GM21528 (cell line): ENCODE measurements at regions not wholly inside any gene's neighbourhood (a gene's known extent, or its start where the extent isn't known, plus 50 kb on each side); places are given as distances from the start of the nearest gene placed in this dataset.

Source experiments
- ATAC-seq: cut with Tn5 transposase; IDR thresholded peaks from one replicate; pipeline ENCODE4 v1.9.1; 2021; ENCODE audit warnings: mild to moderate bottlenecking, moderate library complexity; ENCODE audit not compliant: unreplicated experiment, low FRiP score

DNA sequence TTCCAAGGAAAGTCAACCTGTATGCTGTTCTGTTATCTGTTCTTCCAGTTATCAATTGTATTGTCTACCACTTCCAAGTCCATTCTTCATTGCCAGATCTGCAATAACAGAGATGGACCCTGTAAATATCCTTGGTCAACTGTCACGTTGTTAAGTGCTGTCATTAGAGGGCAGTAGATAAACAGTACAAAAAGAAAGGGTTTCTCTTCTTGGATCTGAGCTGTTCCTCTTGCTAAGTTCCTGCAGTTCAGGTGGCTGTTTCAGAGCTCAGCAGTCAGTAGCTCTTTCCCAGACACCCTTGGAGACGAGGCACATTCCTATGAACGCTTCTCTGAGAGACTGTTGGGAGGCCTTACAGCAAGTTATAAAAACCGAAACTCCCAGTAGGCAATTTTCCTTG, 957.1 kb upstream of the CHAC2 start:
- no peak for ATAC-seq

DNA sequence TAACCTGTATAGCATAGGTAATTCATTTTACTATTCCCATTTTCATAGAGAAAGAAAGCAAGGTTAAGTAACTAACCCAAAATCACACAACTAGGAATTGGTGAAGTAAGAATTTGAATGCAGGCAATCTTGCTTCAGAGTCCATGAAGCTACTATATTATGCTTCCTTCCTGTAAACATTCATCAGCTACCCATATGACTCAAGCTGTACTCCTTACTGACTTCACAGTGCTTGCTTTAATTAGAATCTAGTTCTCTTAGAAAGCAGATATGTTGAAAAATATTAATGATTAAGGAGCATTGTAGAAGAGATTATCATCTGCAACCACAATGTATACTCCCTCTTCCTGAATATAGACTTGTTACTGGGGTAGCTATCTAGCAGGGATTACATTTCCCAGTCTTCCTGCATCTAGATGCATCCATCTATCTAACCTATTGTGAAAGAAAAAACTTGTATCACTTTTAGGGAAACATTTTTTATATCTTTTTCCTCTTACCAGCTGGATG, 961.6 kb upstream of the CHAC2 start:
- ATAC-seq, result no peak

GRCh38 chr2:52794581-52794980, 973.0 kb upstream of the CHAC2 start:
- no peak for ATAC-seq

DNA sequence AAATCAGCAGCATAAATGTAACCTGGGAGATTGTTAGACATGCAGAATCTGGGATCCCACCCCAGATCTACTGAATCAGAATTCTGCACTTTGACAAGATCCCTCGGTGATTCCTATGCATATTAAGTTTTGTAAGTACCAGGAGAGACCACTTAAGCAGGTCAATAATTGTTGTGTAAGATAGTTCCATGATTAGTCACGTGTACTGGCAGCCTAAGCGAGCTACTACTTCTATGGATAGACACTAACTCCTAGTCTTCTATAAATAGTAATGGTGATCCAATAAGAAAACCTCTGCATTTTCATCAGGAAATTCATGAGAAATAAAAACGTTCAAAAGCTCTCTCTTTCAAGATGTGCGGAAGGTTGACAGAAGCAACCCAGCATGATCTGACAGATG, 988.2 kb upstream of the CHAC2 start:
- no peak for ATAC-seq

GRCh38 chr2:52776571-52776970, 991.0 kb upstream of the CHAC2 start:
- ATAC-seq, result no peak

DNA sequence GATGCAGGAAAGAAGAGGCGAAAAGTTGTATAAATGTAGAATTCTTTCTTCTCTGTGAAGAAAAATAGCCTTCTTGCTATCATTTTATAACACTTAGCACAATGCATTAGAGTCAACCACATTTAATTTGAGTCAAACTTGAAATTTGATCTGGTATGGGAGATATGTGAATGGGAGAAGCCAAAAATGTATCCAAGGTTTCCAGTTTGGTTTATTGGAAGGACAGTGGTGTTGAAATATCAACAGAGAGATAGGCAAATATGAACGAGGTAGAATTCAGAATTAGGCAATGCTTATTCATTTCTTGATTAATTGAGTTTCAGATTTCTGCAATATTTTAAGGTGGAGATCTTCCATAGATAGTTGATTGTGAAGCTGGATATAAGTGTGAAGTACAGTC, 991.9 kb upstream of the CHAC2 start:
- no peak for ATAC-seq

DNA sequence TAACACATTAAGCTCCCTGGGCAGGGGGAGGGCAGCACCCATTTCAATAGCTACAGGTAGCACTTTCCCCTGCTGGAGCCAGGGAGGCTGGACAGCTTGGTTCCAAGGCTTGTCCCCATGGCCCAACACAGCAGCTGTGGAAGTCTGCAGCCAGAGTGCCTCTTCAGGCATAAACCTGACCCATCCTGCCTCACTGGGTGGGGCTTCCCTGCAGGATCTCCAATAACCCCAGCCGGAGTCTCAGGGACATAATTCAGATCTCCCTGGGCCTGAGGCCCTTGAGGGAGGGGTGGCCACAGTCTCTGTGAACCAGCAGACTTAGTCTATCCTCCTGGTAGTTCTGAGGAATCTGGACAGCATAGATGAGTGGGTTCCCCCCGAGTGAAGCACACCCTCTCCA, 1001.9 kb upstream of the CHAC2 start:
- no peak for ATAC-seq

- no peak for ATAC-seq
Observed at GRCh38 chr2:52749764-52750163, 1017.8 kb upstream of the CHAC2 start.

DNA sequence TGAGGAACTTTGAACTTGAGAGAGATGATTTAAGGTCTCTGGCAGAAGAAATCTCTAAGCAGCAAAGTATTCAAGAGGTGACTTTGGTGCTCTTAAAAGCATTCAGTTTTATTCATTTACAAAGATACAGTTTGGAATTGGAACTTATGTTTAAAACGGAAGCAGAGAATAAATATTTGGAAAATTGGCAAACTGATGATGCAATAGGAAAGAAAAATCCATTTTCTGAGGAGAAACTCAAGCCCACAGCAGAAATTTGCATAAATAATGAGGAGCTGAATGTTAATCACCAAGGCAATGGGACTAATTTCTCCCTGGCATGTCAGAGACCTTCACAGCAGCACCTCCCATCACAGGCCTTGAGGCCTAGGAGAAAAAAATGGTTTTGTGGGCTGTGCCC, 1022.5 kb upstream of the CHAC2 start:
- ATAC-seq, result no peak

DNA sequence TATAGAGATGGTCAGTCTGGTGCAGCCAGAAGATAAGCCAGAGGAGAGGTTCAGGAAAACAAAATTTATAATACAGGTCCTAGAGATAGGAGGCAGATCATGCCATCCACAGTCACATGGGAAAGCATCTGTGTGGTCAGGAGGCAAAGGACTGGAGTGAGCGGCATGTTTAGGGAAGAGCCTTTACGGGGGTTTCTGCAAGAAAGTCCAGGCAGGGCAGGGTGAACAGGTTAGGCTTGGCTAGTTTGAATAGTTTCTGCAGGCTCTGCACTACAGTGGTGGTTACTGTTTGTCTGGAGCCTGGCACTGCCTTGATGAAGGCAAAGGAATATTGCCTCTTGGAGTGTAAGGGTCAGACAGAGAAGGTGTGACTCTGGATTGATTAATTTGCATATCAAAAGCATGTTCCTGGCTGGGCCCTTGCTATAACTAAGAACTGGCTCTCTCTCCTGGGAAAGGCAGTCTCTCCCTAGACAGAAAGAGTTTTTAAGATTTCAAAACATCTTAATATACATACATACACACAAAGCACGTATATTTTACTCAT, 1034.7 kb upstream of the CHAC2 start:
- ATAC-seq, result no peak

DNA sequence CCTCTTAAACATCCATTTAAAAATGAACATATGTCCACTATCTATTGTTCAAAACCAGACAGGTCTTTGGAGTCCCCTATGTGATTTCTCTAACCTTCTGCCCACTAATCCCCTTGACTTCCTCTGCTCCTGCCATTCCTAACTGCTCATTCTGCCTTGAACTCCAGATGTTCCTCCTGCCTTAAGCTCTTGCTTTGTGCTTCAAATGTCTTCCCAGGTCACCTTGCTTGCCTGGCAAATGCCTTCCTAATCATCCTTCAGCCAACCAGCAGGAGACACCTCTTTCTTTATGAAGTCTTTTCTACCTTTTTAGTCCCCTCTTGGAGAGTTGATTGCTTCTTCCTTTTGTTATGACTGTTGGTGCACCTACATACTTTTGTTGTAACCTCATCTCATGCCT, 1043.0 kb upstream of the CHAC2 start:
- no peak for ATAC-seq

GRCh38 chr2:52717836-52718235, 1049.8 kb upstream of the CHAC2 start:
- no peak for ATAC-seq

DNA sequence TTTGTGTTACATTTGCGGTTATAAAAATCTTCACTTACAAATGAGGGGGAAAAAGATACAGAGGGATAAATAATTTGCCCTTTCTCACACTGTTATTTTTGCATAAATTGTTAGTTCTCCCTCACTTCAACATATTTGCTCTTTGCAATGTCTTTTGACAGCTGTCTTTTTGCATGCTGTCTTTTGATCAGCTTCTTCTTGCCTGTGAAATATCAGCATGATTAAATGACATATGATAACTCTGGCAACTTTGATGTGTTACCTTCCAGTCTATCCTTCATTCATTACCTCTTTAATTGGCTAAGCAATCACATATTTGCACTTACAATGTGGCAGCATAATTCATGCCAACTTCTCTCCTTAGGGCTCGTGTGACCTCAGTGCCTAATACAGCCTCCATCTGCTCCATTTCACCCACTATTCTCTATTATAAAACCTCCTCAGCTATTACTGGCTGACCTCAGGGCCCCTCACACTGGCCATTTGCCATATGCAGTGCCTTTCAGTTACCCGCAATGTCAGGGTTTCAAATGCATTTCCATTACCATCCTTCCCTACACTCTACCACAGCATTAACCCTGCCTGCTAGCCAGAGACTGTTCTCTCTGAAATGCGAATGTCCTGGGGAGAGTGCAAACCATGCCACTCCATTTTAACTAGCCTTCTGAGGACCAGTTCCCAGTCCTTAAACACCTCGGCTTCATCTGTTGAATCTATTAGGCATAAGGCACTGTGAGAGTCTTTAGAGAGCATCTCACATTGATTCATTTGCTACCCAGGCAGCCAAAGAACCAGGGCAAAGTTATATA, 1056.6 kb upstream of the CHAC2 start:
- no peak for ATAC-seq

DNA sequence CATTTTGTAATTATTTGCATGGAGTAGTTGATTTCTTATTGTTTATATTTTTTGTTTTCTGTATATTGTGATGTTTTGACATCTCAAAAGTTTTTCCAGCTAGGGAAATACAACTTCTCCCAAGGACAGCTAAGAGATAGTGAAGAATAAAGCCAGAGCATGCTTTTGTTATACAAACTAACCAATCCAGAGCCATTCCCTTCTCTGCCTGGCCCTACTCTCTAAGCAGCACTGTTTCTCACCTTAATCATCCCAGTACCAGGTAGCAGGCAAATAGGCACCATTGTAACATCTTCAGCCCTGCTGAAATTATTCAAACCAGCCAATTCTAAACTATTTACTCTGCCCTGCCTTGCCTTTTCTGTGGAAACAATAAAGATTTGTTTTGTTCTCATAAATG, 1063.4 kb upstream of the CHAC2 start:
- ATAC-seq, result no peak

DNA sequence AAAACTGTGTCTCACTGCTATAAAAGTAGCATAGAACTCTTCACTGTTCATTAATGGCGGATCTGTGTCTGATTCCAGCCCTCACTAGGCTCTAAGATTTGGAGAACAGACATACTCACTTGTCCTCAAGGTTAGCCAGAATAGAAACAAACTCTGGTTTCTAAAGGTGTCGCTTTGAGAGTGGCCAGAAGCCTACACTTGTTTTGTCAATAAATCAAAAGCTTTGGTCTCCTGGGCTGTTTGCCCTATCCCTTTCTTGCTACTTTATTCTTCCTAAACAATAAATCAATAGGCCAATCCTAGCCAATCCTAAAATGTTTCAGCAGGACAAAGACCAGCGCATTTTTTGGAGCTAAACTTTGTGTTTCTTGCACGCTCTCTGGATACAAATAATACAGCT, 1064.6 kb upstream of the CHAC2 start:
- no peak for ATAC-seq

GRCh38 chr2:52698408-52698807, 1069.2 kb upstream of the CHAC2 start:
- no peak for ATAC-seq

- no peak for ATAC-seq
Observed at GRCh38 chr2:52697690-52698089, 1069.9 kb upstream of the CHAC2 start.

GRCh38 chr2:52695731-52696130, 1071.9 kb upstream of the CHAC2 start:
- ATAC-seq, result no peak

- ATAC-seq, result no peak
Observed at GRCh38 chr2:52686935-52687334, 1080.7 kb upstream of the CHAC2 start.

DNA sequence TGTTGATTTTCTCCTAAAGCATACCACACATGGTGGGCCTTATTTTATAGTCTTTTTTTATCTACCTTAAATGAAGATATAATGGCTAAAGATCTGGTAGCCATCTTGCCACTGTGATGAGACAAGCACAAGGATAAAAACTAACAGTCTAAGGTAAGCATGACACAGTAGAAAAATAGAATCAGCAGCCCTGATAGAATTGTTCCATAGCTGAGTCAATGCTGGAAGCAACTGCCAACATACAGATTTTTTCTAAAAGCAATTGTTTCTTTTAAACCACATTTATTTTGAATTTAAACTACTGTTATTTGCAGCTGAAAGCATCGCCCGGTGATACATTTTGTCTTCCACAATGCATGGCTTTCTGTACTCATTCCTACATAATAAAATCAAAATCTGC, 1091.5 kb upstream of the CHAC2 start:
- no peak for ATAC-seq

GRCh38 chr2:52668724-52669123, 1098.9 kb upstream of the CHAC2 start:
- ATAC-seq, result no peak

GRCh38 chr2:52659546-52659945, 1108.1 kb upstream of the CHAC2 start:
- ATAC-seq, result no peak
